Amygdala (tissue), 56 donors: ENCODE measurements at regions not wholly inside any gene's neighbourhood (a gene's known extent, or its start where the extent isn't known, plus 50 kb on each side); places are given as distances from the start of the nearest gene placed in this dataset.

Experiments used
- DNase-seq, 56 donors: peaks; one replicate each; lab custom pipeline; 2025; lab: John Stamatoyannopoulos, UW

DNA sequence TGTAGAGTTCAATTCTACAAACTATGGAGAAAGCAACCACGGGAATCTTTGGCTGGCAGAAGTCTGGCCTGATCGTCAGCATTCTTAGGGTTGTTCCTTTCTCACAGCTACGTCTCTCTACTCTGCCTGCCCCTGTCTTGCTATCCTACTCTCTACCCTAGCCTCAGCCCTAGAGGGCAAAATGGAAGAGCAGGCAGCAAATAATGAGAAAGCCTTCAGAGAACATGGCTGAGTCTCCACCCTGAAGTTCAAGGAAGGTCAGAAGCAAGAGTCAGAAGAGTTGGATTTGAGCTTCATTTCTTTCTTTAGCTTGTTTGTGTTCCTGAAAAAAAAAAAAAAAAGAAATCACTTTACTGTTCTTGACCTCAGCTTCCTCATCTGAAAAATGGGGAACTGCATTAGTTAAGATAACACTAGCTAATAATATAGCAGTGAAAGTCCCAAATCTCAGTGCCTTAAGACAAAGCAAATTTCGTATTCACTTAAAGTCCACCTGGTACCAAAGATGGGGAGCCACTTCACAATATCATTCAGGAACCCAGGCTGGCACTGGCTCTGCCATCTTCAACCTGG lies 50.2 kb upstream of the CCND2 start:
- no peak for DNase-seq

DNA sequence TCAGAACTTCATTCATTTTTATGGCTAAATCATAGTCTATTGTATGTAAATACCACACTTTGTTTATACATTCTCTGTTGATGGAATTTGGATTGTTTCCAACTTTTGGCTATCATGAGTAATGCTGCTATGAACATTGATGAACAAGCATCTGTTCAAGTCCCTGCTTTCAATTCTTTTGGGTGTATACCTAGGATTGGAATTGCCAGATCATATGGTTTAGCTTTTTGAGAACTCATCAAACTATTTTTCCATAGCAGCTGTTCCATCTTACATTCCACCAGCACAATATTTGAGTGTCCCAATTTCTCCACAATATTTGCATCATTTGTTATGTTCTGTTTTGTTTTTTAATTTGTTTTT lies 52.3 kb upstream of the CCND2 start:
- DNase-seq: no peak

DNA sequence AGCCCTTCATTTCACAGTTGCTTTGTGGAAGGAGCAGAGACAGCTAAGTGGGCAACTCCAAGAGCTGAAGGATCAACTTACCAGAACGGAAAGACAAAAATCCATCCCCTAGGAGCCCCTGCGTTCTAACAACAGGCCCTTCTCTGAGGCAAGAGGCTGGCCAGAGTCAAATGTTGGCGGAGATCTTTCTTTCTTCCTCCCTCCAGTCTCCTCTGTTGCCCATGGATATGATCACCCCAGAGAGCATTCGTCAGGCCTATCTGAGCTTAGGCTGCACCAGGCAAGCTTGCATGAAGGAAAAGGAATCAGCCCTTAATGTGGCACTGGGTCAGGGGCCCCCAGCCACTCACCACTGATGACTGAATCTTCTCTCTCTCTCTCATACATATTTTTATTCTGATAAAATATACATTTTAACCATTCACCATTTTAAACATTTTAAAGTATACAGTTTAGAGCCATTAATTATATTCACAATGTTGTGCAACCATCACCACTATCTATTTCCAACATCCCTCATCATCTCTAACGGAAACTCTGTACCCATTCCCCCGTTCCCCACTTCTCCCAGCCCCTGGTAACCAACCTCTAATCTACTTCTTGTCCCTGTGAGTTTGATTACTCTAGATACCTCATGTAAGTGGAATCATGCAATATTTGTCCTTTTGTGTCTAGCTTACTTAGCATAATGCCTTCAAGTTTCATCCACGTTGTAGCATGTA lies 52.9 kb upstream of the CCND2 start:
- no peak for DNase-seq

DNA sequence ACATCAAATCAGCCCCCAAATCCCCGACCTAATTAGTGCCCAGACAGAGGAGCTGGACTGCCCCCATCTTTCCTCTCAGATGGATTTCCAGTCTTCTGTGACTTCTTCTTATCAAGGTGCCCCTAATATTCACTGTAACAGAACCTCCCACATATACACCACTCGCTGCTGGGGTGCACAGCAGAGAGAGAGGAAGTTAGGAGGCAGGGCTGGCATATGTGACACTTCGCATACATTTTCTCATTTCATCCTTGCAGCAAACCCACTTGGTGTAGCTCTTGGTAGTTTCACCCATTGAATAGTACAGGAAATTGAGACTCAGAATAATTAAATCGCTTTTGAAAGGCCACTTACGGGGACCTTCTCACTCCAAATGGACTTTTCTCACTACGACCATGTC lies 56.5 kb upstream of the CCND2 start:
- DNase-seq: no peak

DNA sequence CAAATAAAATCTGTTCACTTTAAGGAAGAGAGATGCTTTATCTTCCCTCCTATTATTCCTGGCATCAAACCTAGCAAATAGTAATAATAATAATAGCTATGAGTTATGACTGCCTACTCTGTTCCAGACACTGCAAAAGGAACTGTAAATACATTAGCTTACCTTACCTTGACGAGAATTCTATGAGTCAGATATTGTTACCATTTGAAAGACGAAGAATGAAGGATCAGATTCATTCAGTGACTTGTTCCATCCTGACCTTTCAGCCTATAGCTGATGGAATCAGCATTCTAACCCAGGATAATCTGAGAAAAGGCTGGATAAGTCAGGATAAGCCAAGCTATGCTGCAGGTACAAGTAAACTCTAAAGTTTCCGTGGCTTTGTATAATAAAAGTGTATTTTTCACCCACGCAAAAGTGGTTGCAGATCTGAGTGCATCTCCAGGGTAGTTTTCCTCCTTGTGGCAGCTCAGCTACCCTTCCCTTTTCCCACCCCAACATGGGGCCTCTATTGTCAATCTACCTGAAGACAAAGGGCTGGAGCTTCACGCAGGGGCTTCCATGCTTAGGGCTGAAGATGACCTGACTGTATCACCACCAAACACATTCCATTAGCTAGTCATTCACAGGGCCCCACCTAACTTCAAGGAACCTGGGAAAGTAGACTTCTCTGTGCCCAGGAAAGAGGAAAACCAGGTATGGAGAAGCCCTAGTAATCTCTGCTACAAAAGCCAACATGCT lies 57.2 kb upstream of the CCND2 start:
- no peak for DNase-seq

DNA sequence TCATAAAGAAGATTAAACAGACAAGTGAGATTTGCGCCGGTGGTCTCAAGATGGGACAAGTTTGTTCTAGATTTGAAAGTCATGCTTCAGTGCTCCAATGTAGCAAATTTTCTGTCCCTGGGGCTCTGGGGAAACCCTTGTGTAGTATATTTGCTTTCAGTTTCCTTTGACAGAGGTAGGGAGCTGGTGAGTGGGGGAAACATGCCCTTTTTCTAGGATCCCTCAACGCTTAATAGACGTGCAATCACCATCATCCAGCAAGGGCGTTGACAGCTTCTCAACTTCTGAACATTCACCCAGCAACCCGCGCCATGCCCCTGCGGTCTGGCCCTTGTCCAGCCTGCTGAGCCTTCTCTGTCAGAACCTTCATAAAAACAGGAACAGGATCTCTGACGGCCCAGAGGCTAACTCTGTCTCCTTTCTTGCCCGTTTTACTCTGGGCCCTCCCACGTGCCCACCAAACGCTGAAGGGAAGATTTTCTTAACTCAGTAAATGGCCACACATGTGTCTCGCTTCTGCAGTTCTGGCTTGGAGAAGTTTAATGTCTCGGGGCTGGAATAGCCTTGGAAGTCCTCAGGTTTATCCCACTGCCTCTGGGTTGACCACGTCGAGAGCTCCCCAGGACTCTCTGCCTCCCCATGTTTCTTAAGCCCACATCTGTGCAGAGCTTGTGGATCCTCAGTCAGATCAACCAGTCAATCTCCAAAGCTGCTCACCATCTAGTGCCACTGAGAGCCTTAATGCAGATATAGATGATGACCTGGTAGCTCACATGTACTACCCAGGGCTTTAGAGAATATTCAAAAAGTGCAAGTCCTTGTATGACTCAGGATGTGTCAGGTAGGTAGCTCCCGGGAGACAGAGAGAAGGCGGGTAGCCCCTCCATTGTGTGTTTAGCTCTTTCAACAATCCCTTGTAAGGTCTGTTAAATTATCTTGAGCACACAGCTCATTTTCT lies 58.1 kb upstream of the CCND2 start:
- DNase-seq: peak in 41 of 56 donors; percentile 1 to 74 (median 25)

DNA sequence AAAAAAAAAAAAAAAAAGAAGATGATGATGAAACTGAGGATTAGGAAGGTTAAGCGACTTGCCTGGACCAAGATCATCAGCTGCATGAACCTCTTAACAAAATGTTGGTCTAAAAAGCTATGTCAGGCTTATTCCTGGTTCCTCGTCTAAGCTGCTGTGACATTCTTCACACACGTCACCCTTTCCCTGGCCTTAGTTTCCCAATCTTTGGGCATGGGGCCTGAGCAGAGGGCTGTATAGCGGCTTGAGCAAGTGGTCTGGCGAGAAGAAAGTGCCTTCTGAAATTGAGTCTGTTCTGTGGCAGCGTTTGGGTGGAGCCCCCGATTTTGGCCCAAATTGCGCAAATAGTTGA lies 58.7 kb upstream of the CCND2 start:
- DNase-seq: no peak

DNA sequence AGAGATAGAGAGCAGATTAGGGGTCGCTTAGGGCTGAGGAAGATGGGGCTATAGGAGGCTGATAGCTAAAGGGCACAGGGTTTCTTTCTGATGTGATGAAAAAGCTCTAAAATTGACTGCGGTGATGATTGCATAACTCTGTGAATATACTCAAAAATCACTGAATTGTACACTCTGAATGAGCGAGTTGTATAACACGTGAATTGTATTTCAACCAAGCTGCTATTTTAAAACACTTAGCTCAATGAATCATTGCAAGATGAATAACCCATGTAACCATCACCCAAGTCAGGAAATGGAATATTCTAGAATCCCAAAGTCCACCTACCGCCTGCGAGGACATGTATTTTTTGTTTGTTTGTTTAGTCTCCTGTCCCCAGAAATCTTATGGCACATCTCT lies 60.1 kb upstream of the CCND2 start:
- DNase-seq: no peak

DNA sequence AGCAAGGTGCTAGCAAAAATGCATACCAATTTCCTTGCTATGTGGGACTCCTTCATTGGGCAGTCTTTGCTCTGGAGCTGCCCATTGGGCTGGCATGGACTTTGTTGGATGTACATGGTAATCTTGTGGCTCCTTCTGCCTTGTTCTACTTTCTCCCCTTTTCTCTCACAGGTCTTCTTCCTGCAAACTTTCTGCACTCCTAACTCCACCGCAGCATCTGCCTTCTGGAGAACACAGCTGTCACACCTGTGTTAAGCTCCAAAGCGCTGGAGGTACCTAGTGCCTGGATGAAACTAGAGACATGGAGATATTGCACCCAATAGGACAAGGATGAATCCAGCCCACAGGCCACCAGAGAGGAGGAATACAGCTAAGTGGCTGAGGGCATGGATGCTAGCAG lies 60.7 kb upstream of the CCND2 start:
- no peak for DNase-seq

DNA sequence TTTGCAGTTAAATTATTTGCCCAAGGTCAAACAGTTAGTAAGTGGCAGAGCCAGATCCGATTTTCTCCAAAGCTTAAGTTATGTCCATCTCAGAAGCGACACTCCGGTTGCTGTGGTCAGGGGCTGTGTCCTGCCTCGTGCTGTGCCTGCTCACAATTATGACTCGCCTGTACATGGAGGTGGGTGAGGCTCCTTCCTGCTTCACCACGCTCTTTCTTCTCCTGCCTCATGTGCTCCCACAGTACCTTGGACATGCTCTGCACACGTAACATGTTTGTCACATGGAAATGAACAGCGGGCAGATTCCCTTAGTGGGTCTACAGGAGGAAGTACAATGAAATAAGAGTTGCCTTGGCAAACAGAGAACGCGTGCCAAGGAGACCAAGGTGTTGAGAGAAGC lies 62.2 kb upstream of the CCND2 start:
- DNase-seq: no peak

DNA sequence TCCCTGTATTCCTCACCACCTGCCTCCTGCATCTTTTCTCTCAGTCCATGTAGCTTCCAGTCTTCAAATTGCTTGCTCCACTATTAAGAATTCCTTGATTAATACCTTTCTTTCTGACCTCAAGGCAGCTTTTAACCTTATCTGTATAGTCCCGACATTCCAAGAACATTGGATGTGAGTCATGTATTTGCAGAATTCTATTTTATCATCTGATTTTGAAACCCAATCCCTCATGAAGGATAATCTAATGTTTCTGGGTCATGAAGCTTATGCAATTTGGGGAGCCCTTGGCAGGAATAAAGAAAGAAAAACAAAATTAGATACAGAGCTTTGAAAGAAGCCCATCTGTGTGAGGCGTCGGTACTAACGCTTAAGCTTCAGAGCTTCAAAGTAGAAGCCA lies 63.4 kb upstream of the CCND2 start:
- DNase-seq: no peak

DNA sequence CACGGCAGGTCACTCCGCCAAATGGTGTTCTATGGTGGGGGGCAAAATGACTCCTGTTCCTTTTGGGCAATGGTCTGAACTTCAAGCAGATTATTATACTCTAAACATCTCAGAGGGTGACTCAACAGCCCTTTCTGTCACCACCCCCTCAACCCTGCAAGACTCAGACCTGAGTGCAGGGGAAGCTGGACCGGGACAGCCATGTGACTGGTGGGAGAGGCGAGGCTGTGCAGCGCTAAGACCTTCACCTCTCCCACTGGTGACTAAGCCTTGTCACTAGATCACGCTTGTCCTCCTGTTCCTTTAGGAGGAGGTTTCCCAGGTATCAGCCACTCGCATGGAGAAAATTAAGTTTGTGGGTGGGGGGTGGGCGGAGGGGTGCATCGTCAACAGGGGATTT lies 67.1 kb upstream of the CCND2 start:
- DNase-seq: no peak

DNA sequence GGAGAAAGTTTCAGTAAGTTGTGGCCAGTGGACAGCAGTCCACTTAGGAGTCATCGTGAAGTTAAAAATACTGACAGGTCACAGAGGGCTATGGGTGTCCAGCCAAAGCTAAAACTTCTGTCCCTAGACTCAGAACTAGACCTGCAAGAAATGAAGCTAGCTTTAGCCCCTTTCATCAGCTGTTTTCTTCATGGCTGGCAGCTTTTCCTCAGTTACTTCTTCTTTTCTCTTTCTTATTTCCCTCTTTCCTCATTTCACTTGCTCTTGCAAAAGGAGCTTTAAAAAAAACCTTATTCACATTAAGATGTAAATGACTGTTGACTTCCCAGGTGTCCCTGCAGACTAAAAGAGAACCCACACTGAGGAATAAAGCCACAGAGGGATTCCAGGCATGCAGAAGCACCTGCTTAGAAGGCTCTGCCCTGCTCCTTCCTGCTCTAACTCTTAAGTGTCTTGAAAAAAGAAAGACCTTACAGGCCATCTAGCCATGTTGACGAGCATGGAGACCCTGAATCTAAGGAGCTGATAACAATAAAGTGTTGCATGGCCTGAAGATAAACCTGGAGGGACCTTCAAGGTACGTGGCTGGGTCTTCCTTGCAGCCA lies 69.7 kb upstream of the CCND2 start:
- DNase-seq: no peak

DNA sequence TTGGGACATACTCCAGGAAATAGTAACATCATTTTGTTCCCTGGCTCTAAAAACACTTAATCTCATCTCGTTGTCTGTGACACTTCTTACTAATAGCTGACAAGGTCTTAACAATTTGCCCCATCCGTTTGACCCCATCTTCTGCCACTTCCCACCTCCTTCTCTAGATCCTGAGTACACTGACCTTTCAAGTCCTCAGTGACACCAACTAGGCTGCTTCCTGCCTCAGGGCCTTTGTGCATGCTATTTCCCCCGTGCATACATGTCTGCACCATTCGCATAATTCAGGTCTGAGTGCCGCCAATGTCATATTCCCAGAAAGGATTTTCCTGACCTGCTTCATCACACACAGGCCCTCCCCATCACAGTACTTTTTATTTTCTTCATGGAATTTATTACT lies 70.6 kb upstream of the CCND2 start:
- no peak for DNase-seq

DNA sequence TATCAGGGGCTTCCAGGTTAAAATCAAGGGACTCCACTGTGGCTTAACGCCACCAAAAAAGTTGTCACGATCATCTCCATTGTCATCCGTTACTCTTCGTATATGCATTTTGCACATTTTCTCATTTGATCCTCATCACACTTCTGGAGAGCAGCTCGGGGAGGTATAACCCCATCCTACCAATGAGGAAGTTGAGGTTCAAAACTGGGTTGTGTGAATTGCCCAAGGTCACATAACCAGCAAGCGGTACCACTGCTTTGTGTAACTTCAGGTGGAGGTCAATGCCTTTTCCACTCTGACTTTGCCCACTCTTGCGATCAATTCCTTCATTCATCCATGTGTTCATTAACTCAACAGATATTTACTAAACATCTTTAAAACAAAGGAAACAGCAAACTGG lies 71.1 kb upstream of the CCND2 start:
- no peak for DNase-seq

DNA sequence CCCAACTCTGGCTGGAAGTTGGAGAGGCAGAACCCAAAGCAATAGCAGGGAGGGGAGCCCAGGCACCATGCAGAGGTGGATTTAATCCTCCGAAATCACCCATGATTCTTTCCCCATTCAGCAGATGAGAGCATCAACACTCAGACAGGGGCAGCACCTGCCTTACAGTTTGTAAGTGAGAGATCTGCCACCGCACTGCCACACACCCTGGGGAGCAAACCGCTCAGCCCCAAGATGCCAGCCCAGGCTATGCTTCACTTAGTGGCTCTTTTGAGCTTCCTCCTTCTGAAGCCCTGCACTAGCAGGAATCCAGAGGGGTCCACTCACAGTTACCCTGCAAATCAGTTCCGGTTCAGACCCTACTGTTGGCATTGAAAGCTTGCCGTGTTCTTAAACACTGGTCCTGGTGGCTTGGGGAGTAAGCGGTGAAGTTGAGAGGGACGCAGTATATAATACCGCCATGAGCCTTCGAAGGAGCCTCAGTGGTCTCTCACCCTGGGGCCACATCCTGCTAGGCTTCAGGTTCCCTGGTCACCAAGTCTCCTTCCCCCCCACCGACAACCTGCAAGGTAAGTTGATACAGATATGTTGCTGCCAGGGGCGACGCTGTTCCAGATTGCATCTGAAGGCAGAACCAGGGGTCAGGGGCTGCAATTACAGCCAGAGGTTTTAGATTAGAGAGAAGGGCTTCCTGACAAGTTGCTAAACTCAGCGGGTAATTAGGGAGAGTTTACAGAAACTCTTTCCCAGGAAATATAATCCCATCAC lies 72.0 kb upstream of the CCND2 start:
- no peak for DNase-seq

DNA sequence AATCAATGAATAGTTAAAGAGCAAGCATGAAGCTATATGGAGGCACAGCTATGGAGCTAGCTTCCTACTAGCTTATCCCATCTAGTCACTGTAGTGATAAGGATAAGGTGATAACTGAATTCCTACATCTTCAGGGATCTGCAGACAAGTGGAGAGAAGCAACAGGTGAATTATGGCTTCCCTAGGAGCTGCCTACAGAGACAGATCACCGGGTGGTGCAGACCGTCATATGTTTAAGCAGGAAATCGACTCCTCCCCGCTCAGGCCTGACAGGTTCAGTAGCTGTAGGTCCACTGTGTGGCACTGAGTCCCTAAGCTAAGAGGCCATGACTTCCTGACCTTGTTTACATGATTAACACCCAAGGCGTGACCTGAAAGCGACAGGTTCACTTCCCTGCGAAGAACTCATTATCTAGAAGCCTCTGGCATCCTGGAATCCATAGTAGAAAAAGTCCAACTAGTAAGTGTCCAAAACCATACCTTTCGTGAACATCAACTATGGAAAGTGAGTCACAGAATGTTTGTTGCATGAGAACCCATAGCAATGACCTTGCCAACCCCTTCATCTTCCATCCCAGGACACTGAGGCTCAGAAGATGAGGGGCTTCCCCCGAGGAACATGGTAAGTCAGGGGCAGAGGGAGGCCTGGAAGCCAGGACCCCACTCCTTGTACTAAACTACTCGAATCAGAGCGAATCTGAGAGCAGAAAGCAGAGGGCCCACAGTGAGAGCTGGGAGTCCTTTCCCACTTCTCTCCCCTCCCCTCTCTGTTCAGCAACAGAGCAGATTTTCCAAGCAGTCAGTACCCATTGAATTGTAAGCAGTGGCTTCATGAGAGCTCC lies 75.4 kb upstream of the CCND2 start:
- DNase-seq: no peak

DNA sequence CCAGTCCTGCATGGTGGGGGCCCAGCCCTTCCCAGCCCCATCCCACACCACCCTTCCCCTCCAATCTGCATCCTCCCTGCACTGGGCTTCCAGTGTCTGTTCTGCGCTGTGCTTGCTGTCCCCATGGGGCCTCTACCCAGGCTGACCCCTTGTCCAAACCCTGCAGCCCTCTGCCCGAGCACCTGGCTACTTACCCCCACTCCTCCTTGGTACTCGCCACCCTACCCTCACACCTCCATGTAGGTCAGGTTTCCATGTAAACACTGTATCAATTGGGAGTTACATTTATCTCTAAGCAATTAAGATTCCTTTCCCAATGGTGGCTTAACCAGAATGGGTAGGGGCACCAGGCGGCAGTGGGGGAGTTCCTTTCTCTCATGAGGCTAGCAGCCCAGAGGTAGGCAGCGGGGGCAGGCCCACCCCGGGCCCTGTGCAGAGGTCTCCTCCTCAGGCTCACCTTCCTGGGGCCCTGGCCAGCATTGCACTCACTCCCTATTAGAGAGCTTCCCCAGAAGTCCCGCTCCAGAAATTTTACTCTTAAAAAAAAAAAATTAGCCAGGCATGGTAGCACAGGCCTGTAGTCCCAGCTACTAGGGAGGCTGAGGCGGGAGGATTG lies 76.6 kb upstream of the CCND2 start:
- DNase-seq: no peak

DNA sequence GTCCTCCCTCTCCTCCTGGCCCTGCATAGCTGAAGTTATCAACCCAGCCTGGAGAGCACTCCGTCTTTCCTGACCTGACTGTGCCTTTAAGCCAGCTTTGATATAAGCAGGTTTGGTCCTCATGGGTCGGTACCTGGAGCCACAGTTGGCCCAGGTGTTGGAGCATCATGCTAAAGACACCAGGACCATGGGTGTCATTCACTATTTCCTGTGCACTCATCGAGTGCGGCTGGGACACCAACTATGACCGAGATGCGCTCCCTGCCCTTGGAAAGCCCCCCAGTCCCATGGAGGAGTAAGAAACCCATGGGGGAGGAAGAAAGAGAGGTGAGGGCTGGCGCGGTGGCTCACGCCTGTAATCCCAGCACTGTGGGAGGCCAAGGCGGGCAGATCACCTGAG lies 78.9 kb upstream of the CCND2 start:
- DNase-seq: no peak
